Colonic mucosa (tissue), 4 donors: ENCODE measurements at regions not wholly inside any gene's neighbourhood (a gene's known extent, or its start where the extent isn't known, plus 50 kb on each side); places are given as distances from the start of the nearest gene placed in this dataset.

Source experiments
- DNase-seq: peaks from one replicate; pipeline ENCODE4 v3.0.0-alpha.2; 2020
- H3K27ac ChIP-seq: fragments of 200-600 bp; one replicate; pipeline ENCODE4 v1.8.0; 2021
- H3K27me3 ChIP-seq: fragments of 200-600 bp; one replicate; pipeline ENCODE4 v1.8.0; 2021
- H3K36me3 ChIP-seq: fragments of 200-600 bp; one replicate; pipeline ENCODE4 v1.8.0; 2021
- H3K4me1 ChIP-seq: fragments of 200-600 bp; one replicate; pipeline ENCODE4 v1.8.0; 2021; ENCODE audit warnings: mild to moderate bottlenecking
- H3K4me3 ChIP-seq: fragments of 200-600 bp; one replicate; pipeline ENCODE4 v1.8.0; 2021
- H3K9ac ChIP-seq, 2 donors: one replicate each; pipeline ENCODE4 v1.7.0; 2013; ENCODE audit warnings: control low read depth in 2 of 2, low read depth in 2 of 2, low read length in 2 of 2
- H3K9me3 ChIP-seq: fragments of 200-600 bp; one replicate; pipeline ENCODE4 v1.8.0; 2021
- CTCF ChIP-seq: fragments of 200-600 bp; IDR thresholded peaks from one replicate; pipeline ENCODE4 v1.8.0; 2022; ENCODE audit warnings: antibody characterized with exemption, mild to moderate bottlenecking
- intact Hi-C: fragments of 100-400 bp; cut with DNase I; formaldehyde crosslinking; loops from one replicate; pipeline ENCODE4 v1.14.1; 2022
- donor health status: healthy.
- donor health status: DM: no; HTN: no; CAD: no.
- donor health status: DM: no; HTN: no; CAD: no.

DNA sequence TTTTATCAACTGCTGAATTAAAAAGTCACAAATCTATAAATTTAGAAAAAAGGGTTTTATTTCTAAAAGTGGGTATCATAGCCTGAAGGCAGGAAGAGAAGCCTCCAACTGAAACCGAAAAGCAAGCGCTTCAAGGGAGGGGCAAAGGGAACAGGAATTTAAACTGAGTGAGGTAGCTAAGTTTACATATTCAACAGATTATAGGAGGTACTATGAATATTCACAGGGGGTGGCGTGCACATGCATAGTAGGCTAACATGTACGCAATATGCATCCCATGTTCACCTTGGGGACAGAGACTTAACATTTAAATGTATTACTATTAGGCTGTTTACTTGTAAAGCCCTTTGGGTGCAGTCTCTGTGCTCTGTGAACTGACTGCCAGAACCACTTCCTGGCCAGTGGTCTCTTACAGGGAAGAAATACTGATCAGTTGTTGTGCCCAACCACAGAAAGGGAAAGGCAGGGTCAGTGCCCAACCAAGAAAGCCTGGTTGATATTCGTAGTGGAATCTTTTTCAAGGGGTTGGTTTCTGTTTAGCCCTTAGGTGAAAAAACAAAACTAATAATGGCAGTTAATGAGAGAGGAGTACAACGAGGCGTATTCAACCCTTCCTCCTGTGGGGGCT is 168.7 kb upstream of the GALNTL6 start:
- H3K27ac ChIP-seq = no peak overlapping the region

GRCh38 chr4:171639540-171639939 is 173.7 kb upstream of the GALNTL6 start:
- no peak for DNase-seq
- H3K4me3 ChIP-seq = no peak overlapping the region
- TF ChIP-seq CTCF = no peak
- no peak overlapping the region for H3K27ac ChIP-seq
- no peaks in the 10 kb centered on the region for H3K27me3 ChIP-seq
- no peaks in the 10 kb centered on the region for H3K4me1 ChIP-seq
- H3K9ac ChIP-seq = no peak overlapping the region
- H3K9me3 ChIP-seq = no peaks in the 10 kb centered on the region
- no peaks in the 10 kb centered on the region for H3K36me3 ChIP-seq
- intact Hi-C loops = no loop called here

More for the DNA sequence above, 168.7 kb upstream of the GALNTL6 start:
- no peak overlapping the region for H3K9ac ChIP-seq
- H3K9me3 ChIP-seq = no peaks in the 10 kb centered on the region
- no peak for TF ChIP-seq CTCF
- H3K4me1 ChIP-seq = no peaks in the 10 kb centered on the region
- no peaks in the 10 kb centered on the region for H3K36me3 ChIP-seq
- no peaks in the 10 kb centered on the region for H3K27me3 ChIP-seq
- DNase-seq = no peak
- intact Hi-C loops = no loop called here
- H3K4me3 ChIP-seq = no peak overlapping the region

DNA sequence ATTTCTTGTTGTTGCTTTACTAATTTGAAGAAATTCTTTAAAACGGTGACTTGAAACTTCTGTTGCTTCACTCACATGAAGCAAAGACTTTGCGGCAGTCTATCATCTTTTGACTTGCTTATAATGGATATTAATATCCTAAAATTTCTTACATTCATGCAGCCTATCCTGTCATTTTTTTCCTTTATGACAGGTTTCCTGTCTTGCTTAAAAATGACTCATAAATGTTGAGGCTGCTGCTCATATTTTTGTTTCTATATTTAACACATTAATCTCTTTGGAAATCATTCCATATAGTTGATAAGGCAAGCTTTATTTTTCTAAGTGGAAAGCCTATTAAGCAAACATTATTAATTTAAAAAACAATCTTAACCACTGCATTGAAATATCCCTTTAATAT is 176.6 kb upstream of the GALNTL6 start:
- Histone ChIP-seq H3K4me3 (no peak overlapping the region), H3K36me3 (no peaks in the 10 kb centered on the region), H3K27ac (no peak overlapping the region), H3K27me3 (no peaks in the 10 kb centered on the region), H3K4me1 (no peaks in the 10 kb centered on the region), H3K9me3 (no peaks in the 10 kb centered on the region), H3K9ac (no peak overlapping the region)
- TF ChIP-seq CTCF = no peak
- no peak for DNase-seq
- intact Hi-C loops = no loop called here

DNA sequence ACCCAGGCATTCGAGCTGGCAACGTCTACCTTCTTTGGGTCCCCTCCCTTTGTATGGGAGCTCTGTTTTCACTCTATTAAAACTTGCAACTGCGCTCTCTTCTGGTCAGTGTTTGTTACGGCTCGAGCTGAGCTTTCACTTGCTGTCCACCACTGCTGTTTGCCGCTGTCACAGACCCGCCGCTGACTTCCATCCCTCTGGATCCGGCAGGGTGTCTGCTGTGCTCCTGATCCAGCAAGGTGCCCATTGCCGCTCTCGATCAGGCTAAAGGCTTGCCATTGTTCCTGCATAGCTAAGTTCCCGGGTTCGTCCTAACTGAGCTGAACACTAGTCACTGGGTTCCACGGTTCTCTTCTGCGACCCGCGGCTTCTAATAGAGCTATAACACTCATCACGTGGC is 183.5 kb upstream of the GALNTL6 start:
- no peak for DNase-seq
- Histone ChIP-seq H3K4me1 (no peaks in the 10 kb centered on the region), H3K27ac (no peak overlapping the region), H3K27me3 (no peaks in the 10 kb centered on the region), H3K36me3 (no peaks in the 10 kb centered on the region), H3K4me3 (no peak overlapping the region), H3K9ac (no peak overlapping the region), H3K9me3 (no peaks in the 10 kb centered on the region)
- no peak for TF ChIP-seq CTCF
- intact Hi-C loops = no loop called here

DNA sequence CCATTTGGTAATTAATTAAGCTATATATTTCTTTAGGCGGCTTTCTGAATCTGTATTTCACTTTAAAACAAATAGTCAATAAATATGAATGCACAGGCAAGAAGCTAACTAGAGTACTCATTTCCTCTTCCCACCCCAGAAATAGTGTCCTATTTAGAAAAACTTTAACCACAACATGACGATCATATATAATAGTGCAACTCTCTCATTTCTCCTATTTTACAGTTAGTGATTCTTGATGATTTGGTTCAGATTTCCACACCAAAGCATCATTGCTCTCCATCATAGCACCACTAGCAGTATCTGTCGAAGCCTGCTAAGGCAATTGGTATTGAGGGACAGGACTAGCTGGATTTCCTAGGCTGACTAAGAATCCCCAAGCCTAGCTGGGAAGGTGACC is 184.0 kb upstream of the GALNTL6 start:
- Histone ChIP-seq H3K36me3 (no peaks in the 10 kb centered on the region), H3K27me3 (no peaks in the 10 kb centered on the region), H3K9ac (no peak overlapping the region), H3K4me3 (no peak overlapping the region), H3K9me3 (no peaks in the 10 kb centered on the region), H3K4me1 (no peaks in the 10 kb centered on the region), H3K27ac (no peak overlapping the region)
- DNase-seq = no peak
- TF ChIP-seq CTCF = no peak
- intact Hi-C loops = no loop called here
